CD4-positive, alpha-beta T cell (primary cell): ENCODE measurements at regions not wholly inside any gene's neighbourhood (a gene's known extent, or its start where the extent isn't known, plus 50 kb on each side); places are given as distances from the start of the nearest gene placed in this dataset.

Experiments
- ATAC-seq: fragments of 200-7000 bp; cut with Tn5 transposase; one replicate; pipeline ENCODE4 v1.10.0; 2022; ENCODE audit warnings: mild to moderate bottlenecking; ENCODE audit not compliant: poor library complexity
- CTCF ChIA-PET: fragments of 350-600 bp; sonication (Branson Sonifier 250); formaldehyde crosslinking; loops from one replicate; lab custom pipeline; 2021; ENCODE audit warnings: antibody characterized with exemption, inconsistent platforms; lab: Charles Lee
- POLR2A ChIA-PET: fragments of 350-600 bp; sonication (Branson Sonifier 250); formaldehyde crosslinking; loops from one replicate; lab custom pipeline; 2021; ENCODE audit warnings: antibody characterized with exemption, inconsistent platforms; lab: Charles Lee
- DNase-seq, 14 experiments: peaks; one replicate each; pipeline ENCODE4 v3.0.0-alpha.2; 2013 to 2020; ENCODE audit warnings: mixed read lengths in 2 of 14
- H3K27ac ChIP-seq, 2 donors: one replicate each; pipeline versions ENCODE4 v1.5.1 to v1.7.0; 2013; ENCODE audit warnings: low read length in 2 of 2, low read depth in 1 of 2, mild to moderate bottlenecking in 1 of 2
- H3K27me3 ChIP-seq, 2 experiments: 1 replicate in 1 of 2; 2 replicates in 1 of 2; pipeline versions ENCODE4 v1.6.1 to v1.7.0; 2013; ENCODE audit warnings: low read length in 2 of 2, control low read depth in 1 of 2, mild to moderate bottlenecking in 1 of 2, moderate library complexity in 1 of 2; ENCODE audit not compliant: insufficient read depth in 2 of 2, control insufficient read depth in 1 of 2
- H3K36me3 ChIP-seq: one replicate; pipeline ENCODE4 v1.6.1; 2013; ENCODE audit warnings: low read length, control low read depth; ENCODE audit not compliant: insufficient read depth
- H3K4me1 ChIP-seq: one replicate; pipeline ENCODE4 v1.6.1; 2013; ENCODE audit warnings: low read length, control low read depth; ENCODE audit not compliant: insufficient read depth
- H3K4me3 ChIP-seq: one replicate; pipeline ENCODE4 v1.5.1; 2013; ENCODE audit warnings: mild to moderate bottlenecking, low read length, moderate library complexity
- H3K9me3 ChIP-seq, 2 experiments: 1 replicate in 1 of 2; 2 replicates in 1 of 2; pipeline versions ENCODE4 v1.6.1 to v1.7.0; 2013; ENCODE audit warnings: low read length in 2 of 2, mild to moderate bottlenecking in 2 of 2, control low read depth in 1 of 2, moderate library complexity in 1 of 2; ENCODE audit not compliant: control insufficient read depth in 1 of 2, insufficient read depth in 1 of 2
- H3K27ac Mint-ChIP-seq: one replicate; pipeline ENCODE4 v1.8.0; 2020; ENCODE audit warnings: mixed read lengths
- H3K27me3 Mint-ChIP-seq: one replicate; pipeline ENCODE4 v1.8.0; 2021; ENCODE audit warnings: mixed read lengths
- H3K36me3 Mint-ChIP-seq: one replicate; pipeline ENCODE4 v1.8.0; 2021; ENCODE audit warnings: low read depth, mixed read lengths
- H3K4me1 Mint-ChIP-seq: one replicate; pipeline ENCODE4 v1.8.0; 2021; ENCODE audit warnings: low read depth, mixed read lengths
- H3K4me3 Mint-ChIP-seq: one replicate; pipeline ENCODE4 v1.8.0; 2020; ENCODE audit warnings: mild to moderate bottlenecking, mixed read lengths
- H3K9me3 Mint-ChIP-seq: one replicate; pipeline ENCODE4 v1.8.0; 2020; ENCODE audit warnings: mixed read lengths
- intact Hi-C, 2 experiments: fragments of 100-400 bp; cut with DNase I in 1 of 2; cut with micrococcal nuclease in 1 of 2; formaldehyde crosslinking; loops; one replicate each; pipeline versions ENCODE4 v1.15.1 to v1.9.0; 2023 to 2025; cut with DNase I, micrococcal nuclease
- TF ChIP-seq, protein P1 (sequence below): fragments of 200-600 bp; IDR thresholded peaks from one replicate; pipeline ENCODE4 v1.8.0; 2022; ENCODE audit warnings: antibody characterized with exemption, mild to moderate bottlenecking

DNA sequence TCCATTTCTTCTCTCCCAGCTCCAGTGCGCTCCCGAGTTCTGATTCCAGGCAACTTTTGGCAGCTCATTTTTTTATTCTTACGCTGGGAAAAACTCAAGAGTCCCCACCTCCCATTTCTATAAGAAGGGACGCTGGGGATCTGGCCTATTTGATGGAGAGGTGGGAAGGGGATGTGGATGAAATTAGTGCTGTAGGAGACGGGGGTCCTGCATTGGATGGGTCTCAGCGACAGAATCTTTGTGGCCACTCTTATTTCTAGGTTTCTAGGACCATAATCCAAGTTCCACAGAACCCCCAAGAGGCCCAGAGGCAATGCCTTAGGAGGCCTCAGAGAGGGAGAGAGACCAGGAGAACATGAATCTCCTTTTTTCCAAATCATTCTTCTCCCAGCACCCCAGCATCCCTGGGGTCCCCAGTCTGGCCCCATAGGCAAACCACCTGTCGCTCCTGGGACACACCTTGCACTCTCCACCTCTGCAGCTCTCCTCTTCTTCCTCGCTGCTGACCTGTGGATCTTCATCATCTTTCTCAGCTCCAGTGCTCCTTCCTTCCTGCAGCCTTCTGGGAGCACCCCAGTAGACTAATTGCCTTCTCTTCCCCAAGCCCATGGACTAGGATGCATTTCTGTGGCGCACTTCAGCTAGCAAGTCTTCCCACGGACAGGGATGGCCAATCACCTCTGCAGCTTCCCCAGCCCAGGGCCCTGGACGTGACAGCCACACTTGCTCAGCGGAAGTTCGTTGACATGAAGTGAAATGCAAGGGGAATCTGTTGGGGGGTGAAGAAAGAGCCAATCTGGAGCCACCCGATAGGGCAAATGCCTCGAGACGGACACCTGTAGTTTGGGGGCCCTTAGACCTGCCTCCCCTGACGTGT, 100.1 kb upstream of the ALDH1A3 start:
- Mint-ChIP-seq H3K36me3 (no peaks in the 10 kb centered on the region), H3K4me1 (no peaks in the 10 kb centered on the region), H3K27me3 (peaks cover 19% of the 10 kb centered on the region), H3K4me3 (no peak overlapping the region), H3K27ac (no peak overlapping the region), H3K9me3 (no peaks in the 10 kb centered on the region)
- DNase-seq = peak in 1 of 14 experiments; percentile 0
- Histone ChIP-seq H3K9me3 (peaks cover 0 to 11% of the 10 kb centered on the region in 2 experiments), H3K27me3 (peaks cover 0 to 10% of the 10 kb centered on the region in 2 experiments), H3K4me1 (no peaks in the 10 kb centered on the region), H3K27ac (no peak overlapping the region), H3K4me3 (no peak overlapping the region), H3K36me3 (no peaks in the 10 kb centered on the region)
- ChIA-PET POLR2A (no interaction called here), CTCF (no interaction called here)
- TF ChIP-seq, protein P1, sequence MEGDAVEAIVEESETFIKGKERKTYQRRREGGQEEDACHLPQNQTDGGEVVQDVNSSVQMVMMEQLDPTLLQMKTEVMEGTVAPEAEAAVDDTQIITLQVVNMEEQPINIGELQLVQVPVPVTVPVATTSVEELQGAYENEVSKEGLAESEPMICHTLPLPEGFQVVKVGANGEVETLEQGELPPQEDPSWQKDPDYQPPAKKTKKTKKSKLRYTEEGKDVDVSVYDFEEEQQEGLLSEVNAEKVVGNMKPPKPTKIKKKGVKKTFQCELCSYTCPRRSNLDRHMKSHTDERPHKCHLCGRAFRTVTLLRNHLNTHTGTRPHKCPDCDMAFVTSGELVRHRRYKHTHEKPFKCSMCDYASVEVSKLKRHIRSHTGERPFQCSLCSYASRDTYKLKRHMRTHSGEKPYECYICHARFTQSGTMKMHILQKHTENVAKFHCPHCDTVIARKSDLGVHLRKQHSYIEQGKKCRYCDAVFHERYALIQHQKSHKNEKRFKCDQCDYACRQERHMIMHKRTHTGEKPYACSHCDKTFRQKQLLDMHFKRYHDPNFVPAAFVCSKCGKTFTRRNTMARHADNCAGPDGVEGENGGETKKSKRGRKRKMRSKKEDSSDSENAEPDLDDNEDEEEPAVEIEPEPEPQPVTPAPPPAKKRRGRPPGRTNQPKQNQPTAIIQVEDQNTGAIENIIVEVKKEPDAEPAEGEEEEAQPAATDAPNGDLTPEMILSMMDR = no peak
- no peak for ATAC-seq
- intact Hi-C loops = no loop called here

DNA sequence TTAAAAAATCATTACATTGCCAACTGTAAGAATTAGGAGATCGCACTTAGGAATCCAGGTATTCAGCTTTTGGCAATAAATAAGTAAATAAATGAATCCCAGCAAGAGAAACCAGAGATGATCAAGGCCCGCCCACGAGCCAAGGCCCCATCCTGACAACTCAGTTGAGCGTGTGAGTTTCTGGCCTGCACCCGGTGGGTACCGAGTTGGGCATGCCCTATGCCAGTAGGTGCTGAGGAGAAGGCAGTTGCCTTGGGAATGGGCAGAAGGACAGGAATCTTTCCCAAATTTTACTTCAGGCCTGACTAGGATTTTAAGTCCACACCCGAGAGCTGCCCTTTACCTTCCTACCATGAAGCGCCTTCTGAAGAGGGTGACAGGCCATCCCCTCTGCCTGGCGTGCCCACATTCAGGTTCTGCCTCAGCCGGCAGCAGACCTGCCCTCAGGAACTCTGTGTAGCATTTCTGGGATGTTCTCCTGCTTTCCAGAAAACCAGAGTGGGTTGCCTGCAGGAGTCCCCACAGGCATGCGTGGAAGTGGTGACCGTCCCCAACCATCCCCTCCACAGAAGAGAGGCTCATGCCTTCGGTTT, 99.3 kb upstream of the ALDH1A3 start:
- no peaks in the 10 kb centered on the region for H3K36me3 Mint-ChIP-seq
- ATAC-seq (no peak), DNase-seq (peak in 1 of 14 experiments; percentile 0)
- intact Hi-C loops = no loop called here
- H3K4me1 Mint-ChIP-seq = no peaks in the 10 kb centered on the region
- Histone ChIP-seq H3K27ac (no peak overlapping the region), H3K4me1 (no peaks in the 10 kb centered on the region), H3K36me3 (no peaks in the 10 kb centered on the region), H3K9me3 (peaks cover 0 to 5% of the 10 kb centered on the region in 2 experiments), H3K4me3 (no peak overlapping the region), H3K27me3 (peaks cover 0 to 10% of the 10 kb centered on the region in 2 experiments)
- H3K27ac Mint-ChIP-seq = no peak overlapping the region
- no peak overlapping the region for H3K4me3 Mint-ChIP-seq
- no peaks in the 10 kb centered on the region for H3K9me3 Mint-ChIP-seq
- ChIA-PET CTCF (no interaction called here), POLR2A (no interaction called here)
- TF ChIP-seq, protein P1 = no peak
- H3K27me3 Mint-ChIP-seq = peaks cover 19% of the 10 kb centered on the region

DNA sequence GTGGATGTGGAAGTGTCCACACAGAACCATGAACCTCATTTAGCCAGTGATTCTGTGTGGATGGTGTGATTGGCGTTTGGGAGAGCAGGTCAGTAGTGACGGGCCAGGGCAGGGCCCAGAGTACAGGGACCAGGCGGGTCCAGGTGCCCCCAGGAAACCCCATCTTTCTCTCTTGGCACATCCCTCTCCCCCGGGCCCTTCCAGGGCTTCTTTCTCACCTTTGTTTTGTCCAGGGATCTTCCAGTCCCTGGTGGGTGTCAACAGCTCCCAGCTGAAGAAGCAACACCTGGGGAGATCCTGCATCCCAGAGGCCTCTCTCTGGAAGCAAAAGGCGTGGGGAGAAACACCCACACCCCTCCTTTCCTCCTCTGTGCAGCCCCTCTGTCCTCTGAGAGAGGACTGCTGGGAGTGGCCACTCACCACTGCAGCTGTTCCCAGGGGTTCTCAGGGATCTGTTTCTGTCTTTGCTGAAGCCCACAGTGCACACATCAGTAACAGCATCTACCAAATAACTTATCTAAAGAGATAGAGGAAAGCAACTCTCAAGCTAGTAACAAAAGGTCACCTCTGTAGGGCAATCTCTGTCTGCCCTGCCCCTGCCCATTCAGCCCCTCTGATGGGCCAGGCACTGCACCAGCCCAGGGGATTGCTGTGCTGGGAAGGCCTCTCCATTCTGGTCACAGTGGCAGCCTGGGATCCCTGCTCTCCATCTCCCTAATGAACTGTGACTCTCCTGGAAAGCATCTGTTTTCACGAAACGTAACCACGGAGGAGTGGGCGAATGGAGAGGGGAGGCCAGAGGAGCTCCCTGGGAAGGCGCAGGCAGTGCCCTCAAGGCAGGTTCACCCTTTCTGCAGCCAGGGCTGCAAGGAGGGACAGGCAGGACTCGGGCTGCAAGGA, 98.3 kb upstream of the ALDH1A3 start:
- no peaks in the 10 kb centered on the region for H3K4me1 Mint-ChIP-seq
- ChIA-PET CTCF (no interaction called here), POLR2A (interaction anchor here (0.6 kb wide), 1 partner anchor 9 kb away, joined by 3 read pairs; no protein-coding TSS in a partner anchor)
- no peak overlapping the region for H3K27ac Mint-ChIP-seq
- H3K4me3 Mint-ChIP-seq = no peak overlapping the region
- Histone ChIP-seq H3K4me1 (no peaks in the 10 kb centered on the region), H3K27ac (no peak overlapping the region), H3K36me3 (no peaks in the 10 kb centered on the region), H3K4me3 (no peak overlapping the region), H3K27me3 (peaks cover 0 to 10% of the 10 kb centered on the region in 2 experiments), H3K9me3 (no peaks in the 10 kb centered on the region)
- intact Hi-C loops = no loop called here
- peak in 1 of 14 experiments; percentile 0 for DNase-seq
- no peaks in the 10 kb centered on the region for H3K9me3 Mint-ChIP-seq
- peaks cover 19% of the 10 kb centered on the region for H3K27me3 Mint-ChIP-seq
- TF ChIP-seq, protein P1 = no peak
- no peak for ATAC-seq
- H3K36me3 Mint-ChIP-seq = no peaks in the 10 kb centered on the region
